ENCODE measurements at regions not wholly inside any gene's neighbourhood (a gene's known extent, or its start where the extent isn't known, plus 50 kb on each side); places are given as distances from the start of the nearest gene placed in this dataset.

- no peak for DNase-seq (ENCODE audit: low read depth in 2 of 2)
Measured at GRCh38 chr2:9137379-9138150, 69.0 kb upstream of the ASAP2 start.

GRCh38 chr2:9135822-9136558 lies 70.6 kb upstream of the ASAP2 start:
- DNase-seq (ENCODE audit: low read depth in 2 of 2), result no peak

GRCh38 chr2:9127316-9127715 lies 79.3 kb upstream of the ASAP2 start:
- no peak for DNase-seq (ENCODE audit: low read depth in 2 of 2)

GRCh38 chr2:9126540-9126939 lies 80.1 kb upstream of the ASAP2 start:
- DNase-seq (ENCODE audit: low read depth in 2 of 2), result no peak

- DNase-seq (ENCODE audit: low read depth in 2 of 2), result no peak
Measured at GRCh38 chr2:9124231-9124741, 82.3 kb upstream of the ASAP2 start.

- DNase-seq (ENCODE audit: low read depth in 2 of 2), result no peak
Measured at GRCh38 chr2:9123069-9123468, 83.5 kb upstream of the ASAP2 start.

- DNase-seq (ENCODE audit: low read depth in 2 of 2), result no peak
Measured at GRCh38 chr2:9122367-9122766, 84.2 kb upstream of the ASAP2 start.

- no peak for DNase-seq (ENCODE audit: low read depth in 2 of 2)
Measured at GRCh38 chr2:9118383-9118960, 88.1 kb upstream of the ASAP2 start.

- no peak for DNase-seq (ENCODE audit: low read depth in 2 of 2)
Measured at GRCh38 chr2:9115229-9115628, 91.4 kb upstream of the ASAP2 start.

GRCh38 chr2:9114458-9114857 lies 92.2 kb upstream of the ASAP2 start:
- no peak for DNase-seq (ENCODE audit: low read depth in 2 of 2)

GRCh38 chr2:9113916-9114315 lies 92.7 kb upstream of the ASAP2 start:
- no peak for DNase-seq (ENCODE audit: low read depth in 2 of 2)

- no peak for DNase-seq (ENCODE audit: low read depth in 2 of 2)
Measured at GRCh38 chr2:9113262-9113661, 93.3 kb upstream of the ASAP2 start.

- DNase-seq (ENCODE audit: low read depth in 2 of 2), result no peak
Measured at GRCh38 chr2:9112079-9112721, 94.4 kb upstream of the ASAP2 start.

GRCh38 chr2:9110893-9111569 lies 95.6 kb upstream of the ASAP2 start:
- no peak for DNase-seq (ENCODE audit: low read depth in 2 of 2)

GRCh38 chr2:9110346-9110884 lies 96.2 kb upstream of the ASAP2 start:
- DNase-seq (ENCODE audit: low read depth in 2 of 2), result no peak

- DNase-seq (ENCODE audit: low read depth in 2 of 2), result no peak
Measured at GRCh38 chr2:9109871-9110270, 96.7 kb upstream of the ASAP2 start.

- DNase-seq (ENCODE audit: low read depth in 2 of 2), result no peak
Measured at GRCh38 chr2:9108210-9108967, 98.2 kb upstream of the ASAP2 start.

GRCh38 chr2:9107168-9108025 lies 99.2 kb upstream of the ASAP2 start:
- DNase-seq (ENCODE audit: low read depth in 2 of 2), result no peak

GRCh38 chr2:9106338-9107167 lies 100.1 kb upstream of the ASAP2 start:
- DNase-seq (ENCODE audit: low read depth in 2 of 2), result no peak

Data from stimulated activated CD4-positive, alpha-beta T cell treated with anti-CD3 and anti-CD28 coated beads, Interleukin-15, amount 100 ng/mL, for 48 hours (primary cell).